ENCODE measurements at regions not wholly inside any gene's neighbourhood (a gene's known extent, or its start where the extent isn't known, plus 50 kb on each side); places are given as distances from the start of the nearest gene placed in this dataset.

DNA sequence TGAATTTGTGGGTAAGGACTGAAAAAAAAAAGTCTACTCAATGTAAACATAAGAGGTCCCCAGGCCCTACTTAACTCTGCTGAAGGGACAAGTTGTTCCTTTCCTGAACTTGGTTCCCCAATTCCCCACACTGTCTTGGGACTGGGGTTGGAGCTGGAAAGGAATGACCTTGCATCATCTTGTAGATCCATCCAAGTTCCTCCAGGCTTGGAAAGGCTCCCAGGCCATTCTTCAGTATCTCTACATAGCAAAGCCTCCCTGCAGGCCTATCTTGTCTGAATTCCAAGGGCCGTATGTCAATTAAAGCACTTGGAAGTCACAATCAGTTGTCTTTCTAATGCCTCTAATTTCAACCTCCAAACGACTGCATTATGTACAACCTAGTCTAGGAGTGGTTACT is 361.2 kb downstream of the TMEM135 start:
- ATAC-seq = no peak
- TF ChIP-seq BACH2 (CRISPR knock-in tag; IDR thresholded peaks at IDR 0.05; ENCODE audit: borderline replicate concordance) (no peak), ZFP30 (CRISPR knock-in tag; IDR thresholded peaks at IDR 0.05) (no peak), ZNF8 (CRISPR knock-in tag; IDR thresholded peaks at IDR 0.05) (no peak), ZNF565 (CRISPR knock-in tag; conservative IDR thresholded peaks at IDR 0.05; ENCODE audit: low read depth) (no peak), OSR1 (CRISPR knock-in tag; IDR thresholded peaks at IDR 0.05) (no peak)
- TF ChIP-seq, protein P1, sequence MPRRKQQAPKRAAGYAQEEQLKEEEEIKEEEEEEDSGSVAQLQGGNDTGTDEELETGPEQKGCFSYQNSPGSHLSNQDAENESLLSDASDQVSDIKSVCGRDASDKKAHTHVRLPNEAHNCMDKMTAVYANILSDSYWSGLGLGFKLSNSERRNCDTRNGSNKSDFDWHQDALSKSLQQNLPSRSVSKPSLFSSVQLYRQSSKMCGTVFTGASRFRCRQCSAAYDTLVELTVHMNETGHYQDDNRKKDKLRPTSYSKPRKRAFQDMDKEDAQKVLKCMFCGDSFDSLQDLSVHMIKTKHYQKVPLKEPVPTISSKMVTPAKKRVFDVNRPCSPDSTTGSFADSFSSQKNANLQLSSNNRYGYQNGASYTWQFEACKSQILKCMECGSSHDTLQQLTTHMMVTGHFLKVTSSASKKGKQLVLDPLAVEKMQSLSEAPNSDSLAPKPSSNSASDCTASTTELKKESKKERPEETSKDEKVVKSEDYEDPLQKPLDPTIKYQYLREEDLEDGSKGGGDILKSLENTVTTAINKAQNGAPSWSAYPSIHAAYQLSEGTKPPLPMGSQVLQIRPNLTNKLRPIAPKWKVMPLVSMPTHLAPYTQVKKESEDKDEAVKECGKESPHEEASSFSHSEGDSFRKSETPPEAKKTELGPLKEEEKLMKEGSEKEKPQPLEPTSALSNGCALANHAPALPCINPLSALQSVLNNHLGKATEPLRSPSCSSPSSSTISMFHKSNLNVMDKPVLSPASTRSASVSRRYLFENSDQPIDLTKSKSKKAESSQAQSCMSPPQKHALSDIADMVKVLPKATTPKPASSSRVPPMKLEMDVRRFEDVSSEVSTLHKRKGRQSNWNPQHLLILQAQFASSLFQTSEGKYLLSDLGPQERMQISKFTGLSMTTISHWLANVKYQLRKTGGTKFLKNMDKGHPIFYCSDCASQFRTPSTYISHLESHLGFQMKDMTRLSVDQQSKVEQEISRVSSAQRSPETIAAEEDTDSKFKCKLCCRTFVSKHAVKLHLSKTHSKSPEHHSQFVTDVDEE (CRISPR knock-in tag; IDR thresholded peaks at IDR 0.05) = no peak
- TF ChIP-seq, protein P2, sequence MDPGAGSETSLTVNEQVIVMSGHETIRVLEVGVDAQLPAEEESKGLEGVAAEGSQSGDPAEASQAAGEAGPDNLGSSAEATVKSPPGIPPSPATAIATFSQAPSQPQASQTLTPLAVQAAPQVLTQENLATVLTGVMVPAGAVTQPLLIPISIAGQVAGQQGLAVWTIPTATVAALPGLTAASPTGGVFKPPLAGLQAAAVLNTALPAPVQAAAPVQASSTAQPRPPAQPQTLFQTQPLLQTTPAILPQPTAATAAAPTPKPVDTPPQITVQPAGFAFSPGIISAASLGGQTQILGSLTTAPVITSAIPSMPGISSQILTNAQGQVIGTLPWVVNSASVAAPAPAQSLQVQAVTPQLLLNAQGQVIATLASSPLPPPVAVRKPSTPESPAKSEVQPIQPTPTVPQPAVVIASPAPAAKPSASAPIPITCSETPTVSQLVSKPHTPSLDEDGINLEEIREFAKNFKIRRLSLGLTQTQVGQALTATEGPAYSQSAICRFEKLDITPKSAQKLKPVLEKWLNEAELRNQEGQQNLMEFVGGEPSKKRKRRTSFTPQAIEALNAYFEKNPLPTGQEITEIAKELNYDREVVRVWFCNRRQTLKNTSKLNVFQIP (CRISPR knock-in tag; IDR thresholded peaks at IDR 0.05; ENCODE audit: borderline replicate concordance, low read depth) = no peak

DNA sequence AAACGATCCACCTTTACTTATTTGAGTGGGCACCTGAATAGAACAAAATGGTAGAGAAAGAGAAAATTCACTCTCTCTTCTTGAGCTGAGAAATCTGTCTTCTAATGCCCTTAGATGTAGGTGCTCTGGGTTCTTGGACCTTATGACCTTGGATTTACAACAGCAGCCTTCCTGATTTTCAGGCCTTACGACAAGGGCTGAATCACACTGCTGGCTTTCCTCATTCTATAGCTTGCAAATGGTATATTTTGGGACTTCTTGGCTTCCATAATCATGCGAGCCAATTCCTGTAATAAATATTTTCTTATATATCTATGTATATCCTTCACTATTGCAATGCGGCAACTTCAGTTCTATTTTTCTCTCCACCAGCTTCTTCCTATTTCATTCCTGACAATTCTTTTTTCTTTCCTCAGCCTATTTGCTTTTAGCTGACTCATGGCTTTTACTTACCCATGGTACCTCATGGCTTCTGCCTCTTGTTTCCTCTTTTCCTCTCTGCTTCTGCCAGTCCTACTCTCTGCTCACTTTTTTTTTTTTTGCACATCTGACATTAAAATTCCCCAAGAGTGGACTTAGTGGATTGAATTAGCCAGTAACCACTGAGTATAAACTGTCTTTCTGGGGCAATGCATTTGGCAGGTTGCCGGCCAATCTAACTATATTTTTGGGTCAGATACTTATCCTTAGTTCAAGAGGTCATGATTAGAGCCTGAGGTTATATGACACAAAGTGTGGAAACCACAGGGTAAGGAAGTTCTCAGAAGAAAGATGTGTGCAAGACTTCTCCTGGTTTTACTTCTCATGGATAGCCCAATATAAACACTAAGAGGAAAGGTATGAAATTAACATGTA is 359.5 kb downstream of the TMEM135 start:
- TF ChIP-seq ZC3H10 (CRISPR knock-in tag; IDR thresholded peaks at IDR 0.05) (no peak), OSR1 (CRISPR knock-in tag; IDR thresholded peaks at IDR 0.05) (no peak), ZFP30 (CRISPR knock-in tag; IDR thresholded peaks at IDR 0.05) (no peak), TOX (CRISPR knock-in tag; IDR thresholded peaks at IDR 0.05; ENCODE audit: borderline replicate concordance) (no peak), RARB (CRISPR knock-in tag; IDR thresholded peaks at IDR 0.05) (no peak), CREB5 (CRISPR knock-in tag; IDR thresholded peaks at IDR 0.05; ENCODE audit: low read depth) (no peak), CSDC2 (CRISPR knock-in tag; IDR thresholded peaks at IDR 0.05) (no peak), ISL1 (CRISPR knock-in tag; IDR thresholded peaks at IDR 0.05) (no peak), PATZ1 (CRISPR knock-in tag; IDR thresholded peaks at IDR 0.05; ENCODE audit: borderline replicate concordance) (no peak), PPARA (CRISPR knock-in tag; IDR thresholded peaks at IDR 0.05; ENCODE audit: borderline replicate concordance) (no peak), ZNF70 (CRISPR knock-in tag; IDR thresholded peaks at IDR 0.05) (no peak), ZNF8 (CRISPR knock-in tag; IDR thresholded peaks at IDR 0.05) (no peak)
- TF ChIP-seq, protein P2 (CRISPR knock-in tag; IDR thresholded peaks at IDR 0.05; ENCODE audit: borderline replicate concordance, low read depth) = no peak
- TF ChIP-seq, protein P1 (CRISPR knock-in tag; IDR thresholded peaks at IDR 0.05) = no peak
- no peak for ATAC-seq
